ENCODE measurements at regions not wholly inside any gene's neighbourhood (a gene's known extent, or its start where the extent isn't known, plus 50 kb on each side); places are given as distances from the start of the nearest gene placed in this dataset.

GRCh38 chr10:64501807-64502206 is 980.6 kb downstream of the REEP3 start:
- TF ChIP-seq EZH2phosphoT487 (IDR thresholded peaks at IDR 0.05; ENCODE audit: low read depth) (no peak), CTCF (IDR thresholded peaks at IDR 0.05; ENCODE audit: low read depth, low read length) (no peak)
